Lower leg skin (tissue), 4 donors: ENCODE measurements at regions not wholly inside any gene's neighbourhood (a gene's known extent, or its start where the extent isn't known, plus 50 kb on each side); places are given as distances from the start of the nearest gene placed in this dataset.

Experiments
- DNase-seq, 2 donors: peaks; one replicate each; pipeline ENCODE4 v3.0.0-alpha.2; 2019; ENCODE audit warnings: low spot score in 2 of 2
- H3K4me3 ChIP-seq: fragments of 200-600 bp; sonication (generic); 2 replicates; pipeline ENCODE4 v1.5.1; 2017; ENCODE audit warnings: mild to moderate bottlenecking, low read depth; ENCODE audit not compliant: poor library complexity, severe bottlenecking
- CTCF ChIP-seq, 3 donors: fragments of 450-650 bp; IDR thresholded peaks; one replicate each; pipeline ENCODE4 v1.5.1; 2016; ENCODE audit warnings: antibody characterized with exemption in 3 of 3, mild to moderate bottlenecking in 3 of 3, moderate library complexity in 2 of 3
- POLR2A ChIP-seq, 2 donors: fragments of 450-650 bp; IDR thresholded peaks; one replicate each; pipeline ENCODE4 v1.6.1; 2016 to 2017; ENCODE audit warnings: antibody characterized with exemption in 2 of 2, mild to moderate bottlenecking in 1 of 2, moderate library complexity in 1 of 2
- WGBS, 2 donors: methylation state at CpG; one replicate each; pipeline ENCODE4 v1.1.5; 2018; 5-methylcytosine and 5-hydroxymethylcytosine counted together
- intact Hi-C: fragments of 100-400 bp; cut with DNase I; formaldehyde crosslinking; loops from one replicate; pipeline ENCODE4 v1.15.0; 2023; ENCODE audit warnings: low total_unique reads

- WGBS, 2 donors = 83 to 88% methylated on average over 7 of the region's 7 CpGs
- DNase-seq = no peak
- intact Hi-C loops = no loop called here
- TF ChIP-seq POLR2A (IDR thresholded peaks at IDR 0.05) (no peak), CTCF (IDR thresholded peaks at IDR 0.05) (no peak)
- H3K4me3 ChIP-seq = no peak overlapping the region
Measured at GRCh38 chr1:10895621-10896020, 99.2 kb upstream of the CASZ1 start.

- WGBS, 2 donors = 86% methylated on average over 5 of the region's 5 CpGs
- no peak overlapping the region for H3K4me3 ChIP-seq
- intact Hi-C loops = no loop called here
- TF ChIP-seq CTCF (IDR thresholded peaks at IDR 0.05) = no peak
- no peak for TF ChIP-seq POLR2A (IDR thresholded peaks at IDR 0.05)
- DNase-seq = no peak
Measured at GRCh38 chr1:10896673-10897072, 100.2 kb upstream of the CASZ1 start.

GRCh38 chr1:10897321-10897980 is 101.0 kb upstream of the CASZ1 start:
- intact Hi-C loops = no loop called here
- WGBS, 2 donors = 83 to 87% methylated on average over 13 of the region's 13 CpGs
- TF ChIP-seq CTCF (IDR thresholded peaks at IDR 0.05) = no peak
- no peak for TF ChIP-seq POLR2A (IDR thresholded peaks at IDR 0.05)
- H3K4me3 ChIP-seq = no peak overlapping the region
- DNase-seq = no peak

GRCh38 chr1:10897981-10898728 is 101.7 kb upstream of the CASZ1 start:
- 37 to 59% methylated on average over 6 to 10 of the region's 17 CpGs for WGBS, 2 donors
- intact Hi-C loops = no loop called here
- no peak for DNase-seq
- TF ChIP-seq CTCF (IDR thresholded peaks at IDR 0.05) (no peak), POLR2A (IDR thresholded peaks at IDR 0.05) (no peak)
- no peak overlapping the region for H3K4me3 ChIP-seq

- H3K4me3 ChIP-seq = no peak overlapping the region
- intact Hi-C loops = no loop called here
- 90% methylated on average over 9 of the region's 9 CpGs for WGBS, 2 donors
- no peak for TF ChIP-seq POLR2A (IDR thresholded peaks at IDR 0.05)
- no peak for DNase-seq
Measured at GRCh38 chr1:10898921-10899320, 102.5 kb upstream of the CASZ1 start.

GRCh38 chr1:10899490-10900250 is 103.2 kb upstream of the CASZ1 start:
- 53 to 63% methylated on average over 14 to 18 of the region's 18 CpGs for WGBS, 2 donors
- DNase-seq = peak in 1 of 2 donors; percentile 48
- TF ChIP-seq POLR2A (IDR thresholded peaks at IDR 0.05) = no peak
- TF ChIP-seq CTCF (IDR thresholded peaks at IDR 0.05) = no peak
- intact Hi-C loops = no loop called here
- no peak overlapping the region for H3K4me3 ChIP-seq
